Posterior vena cava (tissue), 2 donors: ENCODE measurements at regions not wholly inside any gene's neighbourhood (a gene's known extent, or its start where the extent isn't known, plus 50 kb on each side); places are given as distances from the start of the nearest gene placed in this dataset.
"Not testable (repeated sequence)": the region's sequence is repeated elsewhere in the genome, so short reads cannot be mapped to it uniquely, and the experiment has no call there.

Experiments
- DNase-seq: peaks from one replicate; pipeline ENCODE4 v3.0.0-alpha.2; 2020; ENCODE audit warnings: low spot score
- intact Hi-C, 2 donors: fragments of 100-400 bp; cut with DNase I; formaldehyde crosslinking; loops; one replicate each; pipeline versions ENCODE4 v1.14.1 to v1.14.2; 2022 to 2023
- donor health status: DM: yes; HTN: yes; CAD: no.
- donor health status: DM: yes; HTN: yes; CAD: no.

DNA sequence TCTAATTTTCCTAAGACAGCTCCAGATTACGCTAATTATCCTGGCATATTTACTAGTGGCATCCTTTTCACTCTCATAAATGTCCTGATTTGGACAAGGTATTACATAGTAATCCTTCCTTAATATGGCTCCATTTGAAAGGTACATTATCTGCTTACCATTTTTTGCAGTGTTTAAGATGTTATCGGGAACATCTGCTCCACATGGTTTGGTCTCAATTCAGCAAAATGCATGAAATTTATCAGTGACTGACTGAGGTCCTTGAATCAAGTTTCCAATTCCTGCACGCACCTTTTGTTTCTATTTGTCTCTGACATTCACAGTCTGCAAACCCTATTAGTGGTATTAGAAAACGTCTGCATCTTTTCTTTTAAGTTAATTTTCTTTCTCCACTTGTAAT, 384.1 kb upstream of the KIAA1217 start:
- no peak for DNase-seq
- intact Hi-C loops = no loop called here

DNA sequence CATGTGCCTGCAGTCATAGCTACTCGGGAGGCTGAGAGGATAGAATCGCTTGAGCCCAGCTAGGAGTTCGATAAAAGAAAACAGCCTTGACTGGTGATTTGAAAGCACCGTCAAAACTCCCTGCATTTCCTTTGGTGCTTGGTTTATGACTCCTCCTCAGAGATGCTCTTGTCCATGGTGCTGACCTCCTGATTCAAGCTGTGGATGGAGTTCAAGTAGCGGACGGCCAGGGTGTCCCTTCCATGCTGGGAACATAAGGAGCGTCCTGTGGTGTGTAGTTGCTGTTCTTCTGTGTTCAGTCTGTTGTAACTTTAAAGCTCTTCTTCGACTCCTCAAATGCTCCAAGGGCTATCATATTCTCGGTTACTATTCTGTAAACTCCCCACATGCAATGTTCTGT, 382.5 kb upstream of the KIAA1217 start:
- intact Hi-C loops = no loop called here
- no peak for DNase-seq

DNA sequence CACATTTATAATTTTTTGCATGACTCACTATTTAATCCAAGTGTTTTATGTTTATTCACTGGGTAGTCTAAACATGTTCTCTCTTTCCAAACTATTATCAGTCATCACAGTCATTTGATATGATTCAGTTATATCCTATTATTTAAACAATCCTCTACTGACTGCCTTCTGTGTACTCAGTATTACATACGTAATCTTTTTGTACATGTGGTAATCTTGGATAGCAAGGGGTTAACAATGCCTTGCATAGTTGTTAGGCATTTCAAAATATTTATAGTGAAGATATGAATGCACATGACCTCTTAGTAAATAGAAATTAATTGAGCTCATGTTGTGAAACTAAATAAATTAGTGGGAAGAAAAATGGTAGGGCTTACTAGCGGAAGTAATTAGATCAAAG, 379.4 kb upstream of the KIAA1217 start:
- intact Hi-C loops = no loop called here

DNA sequence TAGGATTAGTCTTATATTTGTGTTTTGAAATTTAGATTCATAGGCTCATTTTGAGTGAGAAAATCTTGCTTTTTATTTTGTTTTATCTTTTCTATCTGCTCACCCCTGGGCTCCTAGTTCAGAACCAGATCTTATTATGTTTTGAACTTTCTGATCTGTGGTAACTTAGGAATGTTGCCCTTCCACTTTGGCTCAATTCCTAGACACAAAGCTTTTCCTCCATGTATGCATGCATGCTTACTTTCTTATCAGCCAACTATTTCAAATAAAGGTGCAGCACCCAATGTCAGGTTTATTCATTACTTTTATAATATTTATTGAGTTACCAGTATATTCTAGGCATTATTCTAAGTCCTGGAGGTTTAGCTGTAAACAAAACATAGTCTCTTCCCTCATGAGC, 374.8 kb upstream of the KIAA1217 start:
- no peak for DNase-seq
- intact Hi-C loops = no loop called here

More for the DNA sequence above, 379.4 kb upstream of the KIAA1217 start:
- DNase-seq = no peak

DNA sequence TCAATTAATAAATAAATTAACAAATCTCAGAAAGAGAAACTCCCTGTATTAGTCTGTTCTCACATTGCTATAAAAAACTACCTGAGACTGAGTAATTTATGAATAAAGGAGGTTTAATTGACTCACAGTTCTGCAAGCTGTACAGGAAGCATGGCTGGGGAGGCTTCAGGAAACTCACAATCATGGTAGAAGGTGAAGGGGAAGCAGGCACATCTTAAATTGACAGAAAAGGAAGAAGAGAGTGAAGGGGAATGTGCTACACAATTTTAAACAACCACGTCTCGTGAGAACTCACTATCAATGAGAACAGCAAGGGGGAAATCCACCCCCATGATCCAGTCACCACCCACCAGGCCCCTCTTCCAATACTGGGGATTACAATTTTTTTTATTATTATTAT, 358.3 kb upstream of the KIAA1217 start:
- DNase-seq = no peak
- intact Hi-C loops = no loop called here

DNA sequence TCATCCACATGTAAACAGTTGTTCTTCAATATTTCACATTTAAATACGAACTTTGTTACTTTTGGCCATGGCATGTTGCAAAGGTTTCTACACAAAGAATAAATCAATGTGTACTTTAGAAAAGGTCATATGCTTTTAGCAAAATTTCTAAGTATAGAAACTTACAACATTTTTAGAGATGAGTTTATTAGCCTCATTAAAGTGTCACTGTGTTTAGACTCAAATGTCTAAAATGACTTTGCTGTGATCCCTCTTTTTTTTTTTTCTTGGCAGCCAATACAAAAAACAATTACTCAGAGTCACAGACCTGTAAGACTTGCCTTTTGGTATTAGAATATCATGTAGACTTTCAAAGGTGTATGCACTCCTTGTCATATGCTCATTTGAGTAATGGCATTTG, 349.3 kb upstream of the KIAA1217 start:
- intact Hi-C loops = loop anchor here in 1 of 2 donors (5.0 kb wide), 1 partner anchor 282 kb away; no protein-coding TSS in a partner anchor
- DNase-seq = no peak

DNA sequence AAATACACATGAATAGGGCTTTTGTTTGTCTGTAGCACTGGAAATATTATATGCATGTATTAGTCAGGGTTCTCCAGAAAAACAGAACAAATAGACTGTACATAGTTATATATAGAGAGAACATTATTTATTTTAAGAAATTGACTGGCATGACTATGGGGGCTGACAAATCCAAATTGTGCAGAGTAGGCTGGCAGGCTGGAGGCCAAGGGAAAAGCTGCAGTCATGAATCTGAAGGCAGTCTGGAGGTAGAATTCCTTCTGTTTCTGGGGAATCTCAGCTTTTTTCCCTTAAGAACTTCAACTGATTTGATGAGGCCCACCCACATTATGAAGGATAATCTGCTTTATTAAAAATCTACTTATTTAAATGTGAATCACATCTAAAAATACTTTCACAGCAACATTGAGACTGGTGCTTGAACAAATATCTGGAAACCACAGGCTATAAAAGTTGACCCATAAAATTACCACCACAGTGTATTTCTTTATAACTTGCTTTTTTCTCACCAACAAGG, 344.2 kb upstream of the KIAA1217 start:
- no peak for DNase-seq
- intact Hi-C loops = no loop called here

DNA sequence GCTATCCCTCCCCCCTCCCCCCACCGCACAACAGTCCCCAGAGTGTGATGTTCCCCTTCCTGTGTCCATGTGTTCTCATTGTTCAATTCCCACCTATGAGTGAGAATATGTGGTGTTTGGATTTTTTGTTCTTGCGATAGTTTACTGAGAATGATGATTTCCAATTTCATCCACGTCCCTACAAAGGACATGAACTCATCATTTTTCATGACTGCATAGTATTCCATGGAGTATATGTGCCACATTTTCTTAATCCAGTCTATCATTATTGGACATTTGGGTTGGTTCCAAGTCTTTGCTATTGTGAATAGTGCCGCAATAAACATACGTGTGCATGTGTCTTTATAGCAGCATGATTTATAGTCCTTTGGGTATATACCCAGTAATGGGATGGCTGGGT, 342.0 kb upstream of the KIAA1217 start:
- intact Hi-C loops, DNase-seq: not testable (repeated sequence)

DNA sequence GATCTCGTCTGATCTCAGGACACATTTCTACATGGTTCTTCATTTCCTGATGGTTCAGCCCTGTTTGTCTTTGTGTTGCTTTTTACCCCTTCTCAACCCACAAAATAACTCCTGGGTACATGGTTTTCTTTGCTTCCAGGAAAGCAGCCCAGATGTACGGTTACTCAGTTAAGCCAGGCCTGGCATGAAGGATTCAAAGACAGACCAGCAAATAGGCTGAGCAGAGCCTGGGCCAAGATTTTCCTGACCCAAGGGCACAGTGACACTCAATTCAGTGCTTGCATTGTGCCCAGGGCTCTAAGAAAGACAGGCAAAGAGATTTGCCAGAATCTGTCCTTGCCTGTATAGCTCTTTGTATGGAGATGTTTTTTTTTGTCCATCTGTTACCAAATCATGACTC, 340.8 kb upstream of the KIAA1217 start:
- intact Hi-C loops = no loop called here
- no peak for DNase-seq

DNA sequence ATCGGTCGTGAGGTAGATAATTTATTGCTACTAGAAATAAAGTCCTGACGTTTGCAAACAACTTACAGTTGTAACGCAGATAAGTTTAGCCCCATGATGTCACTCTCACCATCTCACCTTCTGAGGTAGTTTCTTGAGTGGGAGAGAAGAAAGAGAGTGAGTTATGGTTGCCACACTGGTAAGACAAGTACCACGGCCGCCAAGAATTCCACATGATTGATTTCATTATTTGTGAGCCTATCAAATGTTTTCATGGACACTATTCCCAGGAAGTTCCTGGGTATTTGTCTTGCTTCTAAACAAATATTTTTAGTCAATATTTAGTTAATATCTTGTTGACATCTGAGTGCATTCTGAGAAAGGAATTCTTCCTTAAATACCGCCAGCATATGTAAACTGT, 339.4 kb upstream of the KIAA1217 start:
- intact Hi-C loops = no loop called here

DNA sequence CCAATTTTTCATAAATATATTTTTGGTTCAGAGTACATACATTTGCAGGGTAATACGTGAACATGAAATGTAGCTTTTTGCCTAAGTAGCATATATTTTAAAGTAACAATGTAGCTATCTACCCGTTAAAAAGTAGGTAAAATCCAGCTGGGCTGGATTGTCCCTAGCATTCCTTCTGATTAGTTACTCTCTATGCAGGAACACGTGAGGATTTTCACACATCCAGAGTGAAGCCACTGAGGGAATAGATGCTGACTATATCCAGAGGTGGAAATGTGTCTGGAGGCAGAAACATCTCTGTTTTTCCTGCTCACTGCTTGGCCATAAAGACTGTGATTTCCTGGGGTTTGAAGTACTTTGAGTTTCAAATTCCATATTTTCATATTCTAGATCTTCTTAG, 338.9 kb upstream of the KIAA1217 start:
- no peak for DNase-seq
- intact Hi-C loops = no loop called here

More for the DNA sequence above, 339.4 kb upstream of the KIAA1217 start:
- no peak for DNase-seq

DNA sequence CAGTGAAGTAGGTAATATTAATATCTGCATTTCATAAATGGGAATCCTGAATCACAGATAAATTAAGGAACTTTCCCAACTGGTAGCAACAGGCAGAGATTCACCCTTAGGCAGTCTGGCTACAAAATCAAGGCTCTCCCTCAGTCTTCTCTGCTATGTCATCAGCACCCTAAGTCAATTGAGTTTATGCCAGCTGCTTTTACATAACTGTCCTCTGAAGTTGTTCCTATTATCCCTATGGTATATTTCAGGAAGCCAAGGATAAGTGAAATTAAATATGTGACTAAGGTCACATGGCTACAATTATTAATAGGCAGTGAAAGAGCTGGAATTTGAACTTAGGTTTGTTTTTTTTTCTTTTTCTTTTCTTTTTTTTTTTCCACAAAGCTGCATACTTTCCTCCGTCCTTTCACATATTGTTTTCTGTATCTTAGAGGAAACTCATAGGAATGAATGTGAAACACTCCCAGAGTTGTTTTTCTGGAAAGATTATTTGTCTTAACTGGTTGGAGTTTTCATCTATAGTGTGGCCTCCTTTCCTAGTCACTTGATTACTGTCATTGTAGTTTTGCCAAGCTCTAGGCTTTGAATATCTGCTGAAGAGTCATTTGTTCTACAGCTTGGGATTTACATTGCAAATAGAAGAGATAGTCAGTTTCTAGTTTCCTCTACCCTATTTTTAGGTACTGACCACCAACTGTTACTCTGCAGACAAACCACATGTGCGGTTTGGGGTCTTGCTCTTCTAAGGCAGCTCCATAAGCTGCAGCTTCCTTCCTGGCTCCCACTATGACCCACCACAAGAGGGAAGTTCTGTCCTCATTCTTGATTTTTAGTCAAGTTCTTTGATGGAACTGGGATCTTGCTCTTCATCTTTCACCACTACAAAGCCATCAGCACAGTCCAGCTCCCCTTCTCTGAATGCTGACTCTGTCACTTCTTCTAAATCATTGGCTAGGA, 338.0 kb upstream of the KIAA1217 start:
- no peak for DNase-seq

DNA sequence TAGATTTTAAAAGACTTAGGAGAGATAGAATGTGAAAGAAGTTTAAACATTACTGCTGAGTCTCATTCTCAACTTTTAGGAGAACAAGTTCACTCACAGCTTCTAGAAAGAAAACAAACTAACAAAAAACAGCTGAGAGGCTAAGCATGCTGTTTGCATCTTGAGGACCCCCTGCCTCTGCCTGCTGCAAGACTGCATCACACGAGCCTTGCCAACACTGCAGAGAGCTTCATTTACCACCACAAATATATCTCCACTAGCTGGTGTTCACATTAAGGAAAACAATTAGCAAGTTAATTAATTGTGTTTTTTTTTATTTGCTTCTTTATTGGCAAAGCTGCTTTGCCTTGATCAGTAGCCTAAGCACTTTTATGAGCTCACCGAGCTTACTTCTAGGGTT, 336.6 kb upstream of the KIAA1217 start:
- intact Hi-C loops = no loop called here
- no peak for DNase-seq

More for the DNA sequence above, 338.0 kb upstream of the KIAA1217 start:
- intact Hi-C loops = no loop called here

DNA sequence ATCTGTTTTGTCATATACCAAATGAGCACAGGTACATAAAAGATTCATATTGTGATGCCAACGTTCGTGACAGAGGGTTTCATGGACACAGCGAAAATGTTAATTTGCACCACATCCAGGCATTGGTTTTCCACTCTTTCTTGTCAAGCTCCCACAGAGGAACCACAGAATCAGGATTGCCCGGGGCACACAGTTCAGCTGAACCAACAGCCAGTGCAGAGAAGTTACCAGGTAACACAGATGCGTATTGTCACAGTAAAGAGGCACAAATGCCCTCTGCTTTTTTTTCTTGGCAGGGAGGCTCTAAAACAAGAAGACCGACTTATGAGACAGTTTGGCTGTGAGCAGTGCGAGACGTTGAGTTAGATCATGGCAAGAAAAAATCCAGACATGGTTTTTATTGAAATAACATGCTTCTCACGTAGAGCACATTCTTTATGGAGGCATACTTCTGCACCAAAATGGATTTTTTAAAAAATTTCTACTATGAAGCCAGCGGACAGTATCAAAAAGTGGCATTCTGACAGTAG, 331.1 kb upstream of the KIAA1217 start:
- intact Hi-C loops = no loop called here
- DNase-seq = no peak

DNA sequence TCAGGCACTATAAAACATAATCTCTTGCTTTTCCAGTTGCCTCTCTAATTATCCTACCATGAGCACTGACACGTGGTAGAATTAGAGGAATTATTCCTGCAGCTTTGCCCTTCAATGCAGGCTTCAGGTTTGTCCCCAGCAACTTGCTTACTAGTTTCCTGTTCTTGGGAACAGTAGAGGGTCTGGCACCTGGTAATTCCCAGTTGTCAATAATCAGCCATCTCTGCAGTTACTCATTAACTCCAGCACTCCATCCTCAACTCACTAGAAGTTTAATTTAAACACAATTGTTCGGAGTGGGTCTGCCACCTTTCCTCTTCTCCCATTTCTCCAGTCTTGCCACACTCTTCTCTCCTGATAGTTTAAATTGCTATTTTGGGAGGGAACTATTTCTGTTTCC, 324.3 kb upstream of the KIAA1217 start:
- DNase-seq = no peak

DNA sequence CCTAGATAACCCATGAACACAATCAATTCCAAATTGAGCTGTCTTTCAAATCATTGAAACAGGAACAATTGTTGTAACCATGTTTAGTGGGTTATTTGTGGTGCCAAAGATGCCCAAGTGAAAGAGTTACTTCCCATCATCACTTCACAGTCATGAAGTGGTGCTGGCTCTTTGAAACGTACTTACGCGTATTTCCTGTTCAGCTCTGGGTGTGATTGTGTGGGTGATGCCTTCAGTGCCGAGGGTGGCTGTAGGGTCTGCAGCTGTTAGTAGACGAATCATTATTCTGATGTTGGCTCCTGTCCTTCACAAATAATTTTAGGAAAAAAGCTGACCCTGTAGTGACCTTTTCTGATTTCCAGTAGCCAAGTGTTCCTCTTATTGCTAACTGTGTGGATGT, 323.1 kb upstream of the KIAA1217 start:
- intact Hi-C loops = no loop called here
- no peak for DNase-seq

More for the DNA sequence above, 324.3 kb upstream of the KIAA1217 start:
- intact Hi-C loops = no loop called here

DNA sequence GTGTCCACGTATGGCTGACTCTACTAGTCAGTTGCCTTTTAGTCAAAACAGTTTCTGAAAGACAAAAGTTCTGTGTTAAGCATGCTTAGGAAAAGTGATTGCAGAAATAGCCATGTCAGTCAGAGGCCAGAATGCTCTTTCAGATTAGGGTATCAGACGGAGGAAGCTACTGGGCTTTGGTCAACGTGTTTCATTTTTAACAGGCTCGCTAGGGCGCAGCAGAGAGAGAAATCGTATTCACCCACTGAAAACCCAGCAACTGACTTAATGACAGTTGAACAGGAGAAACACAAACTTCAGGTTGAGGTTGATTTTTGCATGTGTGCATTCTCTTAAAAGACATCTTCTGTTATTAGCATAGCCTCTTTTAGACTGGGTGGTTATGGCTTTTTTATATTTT, 322.6 kb upstream of the KIAA1217 start:
- intact Hi-C loops = no loop called here
- no peak for DNase-seq

DNA sequence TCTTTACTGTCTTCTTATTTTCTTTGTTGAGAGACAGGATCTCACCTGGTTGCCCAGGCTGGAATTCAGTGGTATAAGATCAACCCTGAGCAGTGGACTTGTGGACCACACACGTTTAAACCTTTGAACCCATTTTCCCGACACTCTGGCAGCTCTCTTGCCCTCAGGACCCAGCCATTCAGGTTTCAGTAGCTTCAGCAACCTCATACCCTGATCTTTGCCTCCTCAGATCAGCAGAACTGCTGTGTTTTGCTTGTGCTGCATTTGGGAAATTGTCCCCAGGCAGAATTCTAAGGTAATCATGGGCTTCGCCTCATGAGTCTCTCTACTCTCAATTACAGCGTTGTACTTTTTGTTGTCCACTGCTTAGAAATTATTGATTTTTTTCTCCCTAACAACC, 317.6 kb upstream of the KIAA1217 start:
- DNase-seq = no peak
- intact Hi-C loops = no loop called here

DNA sequence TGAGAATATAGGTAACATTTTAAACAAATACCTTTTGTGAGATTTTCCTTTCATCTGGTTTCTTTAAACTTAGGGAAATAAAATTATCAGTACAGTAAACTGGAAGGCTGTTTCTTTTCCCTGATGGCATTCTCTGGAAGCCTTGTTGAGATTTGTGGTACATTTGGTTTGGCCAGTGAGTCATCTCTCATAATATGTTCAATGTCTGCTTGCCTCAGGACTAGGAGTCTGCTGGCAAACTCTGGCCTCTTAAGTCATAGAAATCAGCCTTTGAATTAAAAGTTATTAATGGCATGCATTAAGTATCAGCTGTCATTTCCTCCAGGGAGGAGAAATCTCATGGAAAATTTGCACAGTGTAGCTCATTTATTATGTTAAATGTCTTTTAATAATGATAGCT, 316.6 kb upstream of the KIAA1217 start:
- intact Hi-C loops = no loop called here
- DNase-seq = no peak

DNA sequence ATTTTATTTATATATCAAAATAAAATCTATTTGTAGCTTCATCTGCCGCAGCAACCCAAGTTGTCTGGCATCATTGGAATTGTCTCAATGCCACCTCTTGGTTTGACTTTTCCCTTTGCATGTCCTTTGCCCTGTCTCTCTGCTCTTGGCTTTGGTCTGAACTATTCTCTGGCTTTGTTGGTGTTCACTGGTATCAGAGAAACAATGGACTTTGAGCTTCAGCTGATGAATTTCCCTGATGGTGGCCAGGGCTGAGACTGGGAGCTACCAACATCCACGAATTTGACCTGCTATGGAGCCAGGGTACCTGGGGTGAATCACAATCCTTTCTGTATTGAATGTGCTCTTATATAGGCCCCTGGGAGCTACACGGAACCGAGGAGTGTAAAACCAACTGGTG, 311.7 kb upstream of the KIAA1217 start:
- DNase-seq = no peak
- intact Hi-C loops = loop anchor here in 1 of 2 donors (5.0 kb wide), 1 partner anchor 1705 kb away; no protein-coding TSS in a partner anchor

DNA sequence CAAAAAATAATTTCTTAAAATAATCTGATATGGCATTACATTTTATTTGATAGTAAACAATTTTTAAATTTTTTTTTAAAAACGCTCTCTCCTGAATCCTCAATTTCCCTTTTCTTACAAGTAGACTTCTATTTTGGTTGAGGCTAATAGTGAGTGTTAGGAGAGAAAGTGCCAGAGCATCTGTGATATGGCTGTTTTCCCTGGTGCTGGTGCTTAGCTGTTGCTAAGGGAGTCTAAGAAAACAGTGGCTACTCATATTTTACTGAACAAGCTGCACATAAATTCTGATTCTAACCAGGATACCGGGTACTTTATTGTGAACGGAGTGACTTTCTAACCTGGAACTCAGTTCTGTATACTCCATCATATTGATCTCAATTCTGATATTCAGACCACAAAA, 311.1 kb upstream of the KIAA1217 start:
- DNase-seq = no peak
- intact Hi-C loops = loop anchor here in 1 of 2 donors (5.0 kb wide), 1 partner anchor 1704 kb away; no protein-coding TSS in a partner anchor
